Fibroblast of villous mesenchyme (primary cell): ENCODE measurements at regions not wholly inside any gene's neighbourhood (a gene's known extent, or its start where the extent isn't known, plus 50 kb on each side); places are given as distances from the start of the nearest gene placed in this dataset.
"Not testable (repeated sequence)": the region's sequence is repeated elsewhere in the genome, so short reads cannot be mapped to it uniquely, and the experiment has no call there.

Experiments
- DNase-seq: peaks from one replicate; pipeline ENCODE4 v3.0.0-alpha.2; 2010; ENCODE audit warnings: low read depth
- H3K4me3 ChIP-seq: 2 replicates; pipeline ENCODE4 v1.5.1; 2011; ENCODE audit warnings: low read depth, mild to moderate bottlenecking, low read length
- CTCF ChIP-seq: IDR thresholded peaks from 2 replicates; pipeline ENCODE4 v1.5.1; 2012; ENCODE audit warnings: low read depth, mild to moderate bottlenecking, low read length; ENCODE audit not compliant: insufficient read depth

GRCh38 chr6:25199544-25199943 is 79.6 kb upstream of the CARMIL1 start:
- no peak for TF ChIP-seq CTCF
- H3K4me3 ChIP-seq, result no peak overlapping the region
- no peak for DNase-seq

- H3K4me3 ChIP-seq, result no peak overlapping the region
- DNase-seq, result peak; percentile 72
- TF ChIP-seq CTCF, result no peak
These were observed 76.7 kb upstream of the CARMIL1 start for GRCh38 chr6:25202504-25202903.

GRCh38 chr6:25205629-25206028 is 73.5 kb upstream of the CARMIL1 start:
- DNase-seq, result no peak
- no peak for TF ChIP-seq CTCF
- no peak overlapping the region for H3K4me3 ChIP-seq

- not testable (repeated sequence) for H3K4me3 ChIP-seq, DNase-seq
These were observed 71.6 kb upstream of the CARMIL1 start for GRCh38 chr6:25207453-25208155.

- DNase-seq, result peak; percentile 63
- H3K4me3 ChIP-seq, result no peak overlapping the region
- no peak for TF ChIP-seq CTCF
These were observed 63.3 kb upstream of the CARMIL1 start for GRCh38 chr6:25215881-25216280.

- no peak for TF ChIP-seq CTCF
- no peak for DNase-seq
- no peak overlapping the region for H3K4me3 ChIP-seq
These were observed 61.9 kb upstream of the CARMIL1 start for GRCh38 chr6:25217302-25217701.

- H3K4me3 ChIP-seq, result no peak overlapping the region
- no peak for TF ChIP-seq CTCF
- DNase-seq, result no peak
These were observed 61.3 kb upstream of the CARMIL1 start for GRCh38 chr6:25217829-25218228.
